ENCODE measurements at regions not wholly inside any gene's neighbourhood (a gene's known extent, or its start where the extent isn't known, plus 50 kb on each side); places are given as distances from the start of the nearest gene placed in this dataset.

- DNase-seq (ENCODE audit: low read depth): no peak
- TF ChIP-seq CTCF (IDR thresholded peaks at IDR 0.05; ENCODE audit: low read depth, low read length, missing control alignments): no peak
- no peak overlapping the region for H3K4me3 ChIP-seq (ENCODE audit: low read depth, low read length)
Observed at GRCh38 chr2:238793801-238794449, 54.0 kb upstream of the TWIST2 start.

GRCh38 chr2:238796223-238796885, 51.5 kb upstream of the TWIST2 start:
- no peak overlapping the region for H3K4me3 ChIP-seq (ENCODE audit: low read depth, low read length)
- TF ChIP-seq CTCF (IDR thresholded peaks at IDR 0.05; ENCODE audit: low read depth, low read length, missing control alignments): no peak
- DNase-seq (ENCODE audit: low read depth): no peak

- TF ChIP-seq CTCF (IDR thresholded peaks at IDR 0.05; ENCODE audit: low read depth, low read length, missing control alignments): no peak
- DNase-seq (ENCODE audit: low read depth): no peak
- no peak overlapping the region for H3K4me3 ChIP-seq (ENCODE audit: low read depth, low read length)
Observed at GRCh38 chr2:238797537-238797936, 50.3 kb upstream of the TWIST2 start.
